ENCODE measurements at regions not wholly inside any gene's neighbourhood (a gene's known extent, or its start where the extent isn't known, plus 50 kb on each side); places are given as distances from the start of the nearest gene placed in this dataset.

DNA sequence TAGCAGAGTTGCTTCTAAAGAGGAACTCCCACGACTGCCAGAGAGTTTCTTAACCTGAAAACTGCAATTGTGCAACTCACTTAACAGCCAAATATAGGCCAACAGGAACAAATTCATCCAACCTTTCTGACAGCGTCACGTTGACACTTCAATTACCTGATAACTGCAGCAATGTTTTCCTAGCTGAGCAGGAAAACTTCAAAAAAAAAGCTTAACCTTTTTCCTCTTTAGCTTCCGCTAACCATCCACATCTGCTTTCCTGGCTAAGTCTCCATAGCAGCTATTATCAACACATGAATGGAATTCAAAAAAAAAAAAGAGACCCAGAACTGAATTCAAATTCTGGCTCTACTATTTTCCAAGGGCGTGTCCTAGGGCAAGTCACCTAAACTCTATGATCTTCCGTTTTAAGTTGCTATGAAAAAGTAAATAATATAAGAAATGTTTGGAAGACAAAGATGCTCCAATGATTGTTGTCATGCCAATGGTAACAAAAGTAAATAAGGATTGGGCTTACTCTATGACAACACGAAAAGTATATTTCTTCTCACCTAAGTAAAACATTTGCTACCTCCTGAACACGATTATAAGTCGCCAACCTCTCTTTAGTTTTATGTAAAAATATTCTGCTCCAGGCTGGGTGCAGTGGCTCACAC lies 524.6 kb upstream of the JARID2 start:
- no peak for DNase-seq
- H3K4me3 ChIP-seq (ENCODE audit: low read depth, low read length): no peak overlapping the region
- no peaks in the 10 kb centered on the region for H3K36me3 ChIP-seq (replicated peaks)
- H3K27me3 ChIP-seq (replicated peaks): no peaks in the 10 kb centered on the region
- in situ Hi-C loops (cut with HindIII; ENCODE audit: low pct_ligation_motif_present, low sequenced_read_pairs): no loop called here
- TF ChIP-seq, protein P1, sequence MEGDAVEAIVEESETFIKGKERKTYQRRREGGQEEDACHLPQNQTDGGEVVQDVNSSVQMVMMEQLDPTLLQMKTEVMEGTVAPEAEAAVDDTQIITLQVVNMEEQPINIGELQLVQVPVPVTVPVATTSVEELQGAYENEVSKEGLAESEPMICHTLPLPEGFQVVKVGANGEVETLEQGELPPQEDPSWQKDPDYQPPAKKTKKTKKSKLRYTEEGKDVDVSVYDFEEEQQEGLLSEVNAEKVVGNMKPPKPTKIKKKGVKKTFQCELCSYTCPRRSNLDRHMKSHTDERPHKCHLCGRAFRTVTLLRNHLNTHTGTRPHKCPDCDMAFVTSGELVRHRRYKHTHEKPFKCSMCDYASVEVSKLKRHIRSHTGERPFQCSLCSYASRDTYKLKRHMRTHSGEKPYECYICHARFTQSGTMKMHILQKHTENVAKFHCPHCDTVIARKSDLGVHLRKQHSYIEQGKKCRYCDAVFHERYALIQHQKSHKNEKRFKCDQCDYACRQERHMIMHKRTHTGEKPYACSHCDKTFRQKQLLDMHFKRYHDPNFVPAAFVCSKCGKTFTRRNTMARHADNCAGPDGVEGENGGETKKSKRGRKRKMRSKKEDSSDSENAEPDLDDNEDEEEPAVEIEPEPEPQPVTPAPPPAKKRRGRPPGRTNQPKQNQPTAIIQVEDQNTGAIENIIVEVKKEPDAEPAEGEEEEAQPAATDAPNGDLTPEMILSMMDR (IDR thresholded peaks at IDR 0.05; ENCODE audit: low read depth, low read length, missing control alignments): no peak
- no peak overlapping the region for H3K27ac ChIP-seq

DNA sequence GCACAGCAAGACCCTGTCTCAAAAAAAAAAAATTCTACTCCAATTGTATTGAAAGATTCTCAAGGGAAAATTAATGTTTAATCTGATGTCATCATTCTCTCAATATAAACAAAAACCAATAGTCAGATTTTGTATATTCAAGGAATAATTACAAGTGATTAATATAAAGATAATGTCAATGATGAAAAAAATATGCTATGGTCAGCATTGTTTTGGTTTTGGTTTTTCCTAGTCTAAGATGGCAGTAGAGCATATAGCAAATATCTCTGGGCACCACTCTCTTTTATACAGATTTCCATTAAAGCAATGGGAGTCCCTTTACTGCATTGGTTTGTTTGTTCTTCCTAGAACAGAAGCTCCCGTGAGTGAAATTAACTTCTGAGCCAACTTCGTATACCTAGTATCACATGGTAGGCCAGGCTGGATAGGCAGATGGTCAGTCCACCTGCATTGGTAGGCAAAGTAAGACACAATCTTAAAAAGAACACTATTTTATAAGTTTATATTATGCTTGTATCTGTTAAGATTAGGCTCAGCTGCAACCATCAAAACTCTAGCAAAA lies 523.8 kb upstream of the JARID2 start:
- Histone ChIP-seq H3K27me3 (replicated peaks) (no peaks in the 10 kb centered on the region), H3K36me3 (replicated peaks) (no peaks in the 10 kb centered on the region), H3K27ac (no peak overlapping the region), H3K4me3 (ENCODE audit: low read depth, low read length) (no peak overlapping the region)
- TF ChIP-seq, protein P1 (IDR thresholded peaks at IDR 0.05; ENCODE audit: low read depth, low read length, missing control alignments): no peak
- DNase-seq: no peak
- in situ Hi-C loops (cut with HindIII; ENCODE audit: low pct_ligation_motif_present, low sequenced_read_pairs): no loop called here

DNA sequence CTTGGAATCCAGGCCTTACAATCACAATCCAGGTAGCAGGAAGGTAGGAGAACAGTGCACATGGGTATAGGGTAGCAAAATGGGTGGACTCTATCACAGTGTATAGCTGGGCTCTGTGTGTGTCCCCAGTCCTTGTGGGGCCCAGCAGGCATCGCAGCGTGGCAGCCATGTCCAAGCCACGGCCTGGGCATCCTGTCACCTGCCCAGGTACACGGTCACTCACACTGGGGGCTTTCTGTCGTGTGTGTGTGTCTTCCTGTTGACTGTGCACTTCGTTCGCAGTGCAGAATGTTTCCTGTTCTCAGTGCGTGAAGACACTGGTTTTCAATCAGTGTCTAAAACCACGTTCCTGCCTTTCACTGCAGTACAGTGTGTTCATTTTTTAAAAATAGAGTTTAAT lies 523.2 kb upstream of the JARID2 start:
- TF ChIP-seq, protein P1 (IDR thresholded peaks at IDR 0.05; ENCODE audit: low read depth, low read length, missing control alignments): no peak
- in situ Hi-C loops (cut with HindIII; ENCODE audit: low pct_ligation_motif_present, low sequenced_read_pairs): no loop called here
- Histone ChIP-seq H3K27ac (no peak overlapping the region), H3K27me3 (replicated peaks) (no peaks in the 10 kb centered on the region), H3K4me3 (ENCODE audit: low read depth, low read length) (no peak overlapping the region), H3K36me3 (replicated peaks) (no peaks in the 10 kb centered on the region)
- DNase-seq: no peak

DNA sequence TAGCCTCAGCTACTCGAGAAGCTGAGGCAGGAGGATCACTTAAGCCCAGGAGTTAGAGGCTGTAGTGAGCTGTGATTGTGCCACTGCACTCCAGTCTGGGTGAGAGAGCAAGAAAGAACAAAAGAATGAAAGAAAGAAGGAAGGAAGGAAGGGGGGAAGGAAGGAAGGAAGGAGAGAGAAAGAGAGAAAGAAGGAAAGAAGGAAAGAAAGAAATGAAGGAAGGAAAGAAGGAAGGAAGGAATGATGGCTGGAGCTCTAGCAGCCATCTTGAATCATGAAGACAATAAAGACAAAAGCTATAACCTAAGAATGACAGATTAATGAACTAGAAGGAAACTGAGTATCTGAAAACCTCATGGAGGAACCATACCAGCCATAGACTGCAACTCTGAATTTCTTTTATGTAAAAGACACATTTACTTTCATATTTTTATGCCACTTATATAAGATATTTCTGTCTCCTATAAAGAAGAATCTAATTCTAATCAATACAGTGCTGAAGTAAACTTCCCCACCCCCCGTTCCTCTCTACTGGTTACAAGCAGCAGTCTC lies 522.3 kb upstream of the JARID2 start:
- H3K27me3 ChIP-seq (replicated peaks): no peaks in the 10 kb centered on the region
- H3K27ac ChIP-seq: no peak overlapping the region
- TF ChIP-seq, protein P1 (IDR thresholded peaks at IDR 0.05; ENCODE audit: low read depth, low read length, missing control alignments): no peak
- no peak overlapping the region for H3K4me3 ChIP-seq (ENCODE audit: low read depth, low read length)
- no peak for DNase-seq
- no peaks in the 10 kb centered on the region for H3K36me3 ChIP-seq (replicated peaks)
- in situ Hi-C loops (cut with HindIII; ENCODE audit: low pct_ligation_motif_present, low sequenced_read_pairs): no loop called here

DNA sequence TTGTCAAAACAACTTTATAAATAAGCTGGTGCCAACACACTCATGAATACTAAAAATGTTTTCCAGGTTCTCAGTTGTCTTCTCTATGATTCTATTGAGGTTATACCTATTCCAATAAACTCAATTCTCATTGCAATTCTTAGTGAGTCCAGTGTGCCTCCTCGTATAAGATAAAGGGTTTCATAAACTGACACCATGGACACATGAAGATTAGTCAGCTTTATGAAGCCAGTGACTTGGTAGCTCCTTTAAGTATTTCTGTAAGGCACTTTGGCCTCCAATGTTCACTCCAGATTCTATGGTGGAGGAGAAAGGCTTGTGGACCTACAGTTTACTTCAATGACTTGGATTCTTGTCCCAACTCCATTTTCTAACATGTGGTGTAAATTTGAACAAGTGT lies 521.3 kb upstream of the JARID2 start:
- no peak for DNase-seq
- Histone ChIP-seq H3K27ac (no peak overlapping the region), H3K27me3 (replicated peaks) (no peaks in the 10 kb centered on the region), H3K36me3 (replicated peaks) (no peaks in the 10 kb centered on the region), H3K4me3 (ENCODE audit: low read depth, low read length) (no peak overlapping the region)
- in situ Hi-C loops (cut with HindIII; ENCODE audit: low pct_ligation_motif_present, low sequenced_read_pairs): no loop called here
- TF ChIP-seq, protein P1 (IDR thresholded peaks at IDR 0.05; ENCODE audit: low read depth, low read length, missing control alignments): no peak
